ENCODE measurements at regions not wholly inside any gene's neighbourhood (a gene's known extent, or its start where the extent isn't known, plus 50 kb on each side); places are given as distances from the start of the nearest gene placed in this dataset.

DNA sequence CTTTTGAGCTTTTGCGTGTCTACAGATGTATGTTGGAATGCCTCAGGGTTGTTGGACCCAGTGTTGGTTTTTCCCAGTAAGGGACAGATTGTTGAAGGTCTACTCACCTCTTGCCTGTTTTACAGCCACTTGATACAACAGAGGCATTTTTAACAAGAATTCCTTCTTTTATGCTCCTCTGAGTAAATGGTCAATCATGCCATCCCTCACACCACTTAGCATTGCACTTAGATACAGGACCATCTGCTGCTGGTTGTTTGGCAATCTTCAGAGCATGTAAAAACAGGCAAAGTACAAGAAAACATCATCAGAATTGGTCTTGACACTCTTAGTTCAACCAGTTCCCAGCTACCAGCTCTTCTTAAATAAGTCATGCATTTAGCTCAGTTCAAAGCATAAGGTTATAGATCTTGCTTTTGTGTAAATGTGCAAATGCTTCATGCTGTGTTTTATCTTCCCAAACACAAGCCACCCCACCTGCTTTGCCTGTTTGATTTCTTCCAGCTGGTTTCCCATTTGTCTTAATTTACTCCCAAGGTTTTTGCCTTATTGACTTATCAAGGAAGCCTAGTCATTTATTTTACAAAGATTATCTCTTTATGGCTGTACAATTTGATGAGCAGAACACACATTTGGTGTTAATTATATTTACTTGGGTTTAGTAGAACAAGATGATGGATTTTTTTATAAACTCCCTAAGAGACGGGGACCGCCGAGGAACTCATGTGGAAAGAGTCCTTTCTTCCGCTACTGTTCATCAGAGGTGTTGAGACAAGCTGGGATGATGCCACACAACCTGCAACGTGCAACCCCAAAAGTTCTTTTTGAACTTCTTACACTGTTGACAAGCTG, 136.6 kb downstream of the AHR start:
- Mint-ChIP-seq H3K4me3 (no peak overlapping the region), H3K27me3 (ENCODE audit: low read depth in 3 of 3) (no peaks in the 10 kb centered on the region), H3K9me3 (peaks cover 0 to 11% (median 2%) of the 10 kb centered on the region in 7 donors), H3K27ac (no peak overlapping the region), H3K4me1 (peaks cover 2% of the 10 kb centered on the region), H3K36me3 (no peaks in the 10 kb centered on the region)
- WGBS (ENCODE audit: insufficient coverage) = 100% methylated on average over 1 of the region's 6 CpGs
- Histone ChIP-seq H3K27me3 (ENCODE audit: control insufficient read depth in 2 of 2, insufficient read depth in 2 of 2, low read length in 2 of 2) (no peaks in the 10 kb centered on the region), H3K4me2 (replicated peaks; ENCODE audit: extremely low read depth, low read length, poor library complexity, severe bottlenecking) (no peak overlapping the region), H3K4me1 (ENCODE audit: control insufficient read depth in 1 of 2, insufficient read depth in 2 of 2, low read length in 2 of 2) (no peaks in the 10 kb centered on the region), H4K20me1 (ENCODE audit: insufficient read depth, low read length) (no peaks in the 10 kb centered on the region), H3K36me3 (replicated peaks in 1 of 2; ENCODE audit: control insufficient read depth in 1 of 2, insufficient read depth in 2 of 2, low read length in 2 of 2) (no peaks in the 10 kb centered on the region), H3K27ac (ENCODE audit: low read depth in 1 of 2, low read length in 2 of 2) (no peak overlapping the region), H3K4me3 (replicated peaks in 1 of 3; ENCODE audit: low read depth in 2 of 3, low read length in 3 of 3) (no peak overlapping the region), H2AFZ (ENCODE audit: insufficient read depth, low read depth, low read length, poor library complexity, severe bottlenecking) (no peak overlapping the region), H3K9me3 (replicated peaks in 1 of 2; ENCODE audit: control insufficient read depth in 1 of 2, insufficient read depth in 1 of 2, low read length in 2 of 2) (peaks cover 0 to 2% of the 10 kb centered on the region in 2 donors), H3K9ac (ENCODE audit: insufficient read depth, low read length, poor library complexity, severe bottlenecking) (no peak overlapping the region), H3K79me2 (ENCODE audit: insufficient read depth, low read length) (no peaks in the 10 kb centered on the region)
- TF ChIP-seq, protein P1, sequence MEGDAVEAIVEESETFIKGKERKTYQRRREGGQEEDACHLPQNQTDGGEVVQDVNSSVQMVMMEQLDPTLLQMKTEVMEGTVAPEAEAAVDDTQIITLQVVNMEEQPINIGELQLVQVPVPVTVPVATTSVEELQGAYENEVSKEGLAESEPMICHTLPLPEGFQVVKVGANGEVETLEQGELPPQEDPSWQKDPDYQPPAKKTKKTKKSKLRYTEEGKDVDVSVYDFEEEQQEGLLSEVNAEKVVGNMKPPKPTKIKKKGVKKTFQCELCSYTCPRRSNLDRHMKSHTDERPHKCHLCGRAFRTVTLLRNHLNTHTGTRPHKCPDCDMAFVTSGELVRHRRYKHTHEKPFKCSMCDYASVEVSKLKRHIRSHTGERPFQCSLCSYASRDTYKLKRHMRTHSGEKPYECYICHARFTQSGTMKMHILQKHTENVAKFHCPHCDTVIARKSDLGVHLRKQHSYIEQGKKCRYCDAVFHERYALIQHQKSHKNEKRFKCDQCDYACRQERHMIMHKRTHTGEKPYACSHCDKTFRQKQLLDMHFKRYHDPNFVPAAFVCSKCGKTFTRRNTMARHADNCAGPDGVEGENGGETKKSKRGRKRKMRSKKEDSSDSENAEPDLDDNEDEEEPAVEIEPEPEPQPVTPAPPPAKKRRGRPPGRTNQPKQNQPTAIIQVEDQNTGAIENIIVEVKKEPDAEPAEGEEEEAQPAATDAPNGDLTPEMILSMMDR (IDR thresholded peaks at IDR 0.05) = no peak
- no peak for DNase-seq
- intact Hi-C loops (cut with micrococcal nuclease) = no loop called here

DNA sequence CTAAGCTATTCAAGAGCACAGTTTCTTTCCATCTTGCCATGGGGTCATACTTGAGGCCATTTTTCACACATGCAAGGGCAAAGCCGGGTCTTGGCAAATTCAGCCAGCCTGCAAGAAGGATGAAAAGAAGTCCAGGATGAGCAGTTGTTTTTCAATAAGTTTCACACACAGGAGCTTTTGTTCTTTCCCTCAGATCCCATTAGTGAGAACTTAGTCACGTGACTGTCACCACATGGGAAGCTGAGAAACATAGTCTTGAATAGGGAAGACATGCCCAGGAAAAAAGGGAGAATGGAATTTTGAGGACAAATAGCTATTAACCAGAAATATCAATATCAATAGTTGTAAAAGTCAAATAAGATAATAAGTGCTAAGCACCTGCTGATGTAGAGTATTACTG, 137.7 kb downstream of the AHR start:
- Mint-ChIP-seq H3K4me1 (peaks cover 6% of the 10 kb centered on the region), H3K9me3 (peaks cover 0 to 11% (median 4%) of the 10 kb centered on the region in 7 donors), H3K4me3 (no peak overlapping the region), H3K27ac (no peak overlapping the region), H3K36me3 (no peaks in the 10 kb centered on the region), H3K27me3 (ENCODE audit: low read depth in 3 of 3) (no peaks in the 10 kb centered on the region)
- intact Hi-C loops (cut with micrococcal nuclease) = no loop called here
- WGBS (ENCODE audit: insufficient coverage) = no CpG with 5 or more reads among the region's 2 CpGs
- H3K4me1 ChIP-seq (ENCODE audit: control insufficient read depth in 1 of 2, insufficient read depth in 2 of 2, low read length in 2 of 2) = no peaks in the 10 kb centered on the region
- no peak overlapping the region for H3K9ac ChIP-seq (ENCODE audit: insufficient read depth, low read length, poor library complexity, severe bottlenecking)
- peaks cover 0 to 3% of the 10 kb centered on the region in 2 donors for H3K9me3 ChIP-seq (replicated peaks in 1 of 2; ENCODE audit: control insufficient read depth in 1 of 2, insufficient read depth in 1 of 2, low read length in 2 of 2)
- H2AFZ ChIP-seq (ENCODE audit: insufficient read depth, low read depth, low read length, poor library complexity, severe bottlenecking) = no peak overlapping the region
- no peak overlapping the region for H3K4me3 ChIP-seq (replicated peaks in 1 of 3; ENCODE audit: low read depth in 2 of 3, low read length in 3 of 3)
- TF ChIP-seq, protein P1 (IDR thresholded peaks at IDR 0.05) = no peak
- no peak for DNase-seq
- H3K36me3 ChIP-seq (replicated peaks in 1 of 2; ENCODE audit: control insufficient read depth in 1 of 2, insufficient read depth in 2 of 2, low read length in 2 of 2) = no peaks in the 10 kb centered on the region
- H3K4me2 ChIP-seq (replicated peaks; ENCODE audit: extremely low read depth, low read length, poor library complexity, severe bottlenecking) = no peak overlapping the region
- H3K27ac ChIP-seq (ENCODE audit: low read depth in 1 of 2, low read length in 2 of 2) = no peak overlapping the region
- H3K79me2 ChIP-seq (ENCODE audit: insufficient read depth, low read length) = no peaks in the 10 kb centered on the region
- H3K27me3 ChIP-seq (ENCODE audit: control insufficient read depth in 2 of 2, insufficient read depth in 2 of 2, low read length in 2 of 2) = no peaks in the 10 kb centered on the region
- H4K20me1 ChIP-seq (ENCODE audit: insufficient read depth, low read length) = no peaks in the 10 kb centered on the region

Data from CD14-positive monocyte (primary cell).